Stimulated activated naive CD4-positive, alpha-beta T cell treated with Interleukin-2 at 50 U/mL for 16 hours (primary cell): ENCODE measurements at regions not wholly inside any gene's neighbourhood (a gene's known extent, or its start where the extent isn't known, plus 50 kb on each side); places are given as distances from the start of the nearest gene placed in this dataset.
"Not testable (repeated sequence)": the region's sequence is repeated elsewhere in the genome, so short reads cannot be mapped to it uniquely, and the experiment has no call there.

Source experiments
- DNase-seq: peaks from one replicate; lab custom pipeline; 2025; lab: John Stamatoyannopoulos, UW

GRCh38 chr6:137309078-137309762 is 90.0 kb upstream of the IFNGR1 start:
- DNase-seq, result no peak

- no peak for DNase-seq
These were observed 88.1 kb upstream of the IFNGR1 start for GRCh38 chr6:137307163-137307854.

GRCh38 chr6:137305691-137306090 is 86.5 kb upstream of the IFNGR1 start:
- DNase-seq, result no peak

GRCh38 chr6:137304020-137304780 is 85.0 kb upstream of the IFNGR1 start:
- DNase-seq, result no peak

- no peak for DNase-seq
These were observed 84.3 kb upstream of the IFNGR1 start for GRCh38 chr6:137303441-137303840.

- no peak for DNase-seq
These were observed 80.5 kb upstream of the IFNGR1 start for GRCh38 chr6:137299681-137300080.

- DNase-seq, result no peak
These were observed 78.7 kb upstream of the IFNGR1 start for GRCh38 chr6:137297887-137298286.

GRCh38 chr6:137292326-137292725 is 73.1 kb upstream of the IFNGR1 start:
- DNase-seq, result not testable (repeated sequence)

GRCh38 chr6:137291441-137291840 is 72.3 kb upstream of the IFNGR1 start:
- no peak for DNase-seq

GRCh38 chr6:137290601-137291261 is 71.5 kb upstream of the IFNGR1 start:
- DNase-seq, result no peak

- DNase-seq, result no peak
These were observed 67.7 kb upstream of the IFNGR1 start for GRCh38 chr6:137286916-137287315.

- DNase-seq, result no peak
These were observed 67.2 kb upstream of the IFNGR1 start for GRCh38 chr6:137286368-137286767.

- no peak for DNase-seq
These were observed 65.6 kb upstream of the IFNGR1 start for GRCh38 chr6:137284811-137285110.

- DNase-seq, result no peak
These were observed 65.0 kb upstream of the IFNGR1 start for GRCh38 chr6:137283940-137284810.

GRCh38 chr6:137283080-137283479 is 63.9 kb upstream of the IFNGR1 start:
- DNase-seq, result no peak

GRCh38 chr6:137282254-137282653 is 63.1 kb upstream of the IFNGR1 start:
- DNase-seq, result no peak

- DNase-seq, result not testable (repeated sequence)
These were observed 60.1 kb upstream of the IFNGR1 start for GRCh38 chr6:137279279-137279678.

GRCh38 chr6:137277971-137278637 is 58.9 kb upstream of the IFNGR1 start:
- DNase-seq, result no peak

GRCh38 chr6:137272403-137272802 is 53.2 kb upstream of the IFNGR1 start:
- DNase-seq, result no peak

- no peak for DNase-seq
These were observed 52.3 kb upstream of the IFNGR1 start for GRCh38 chr6:137271245-137272183.
